Left ventricle myocardium superior (tissue), 1 donor: ENCODE measurements at regions not wholly inside any gene's neighbourhood (a gene's known extent, or its start where the extent isn't known, plus 50 kb on each side); places are given as distances from the start of the nearest gene placed in this dataset.

ENCODE experiments used
- ATAC-seq: fragments of 200-7000 bp; cut with Tn5 transposase; one replicate; pipeline ENCODE4 v1.9.1; 2020; ENCODE audit warnings: mild to moderate bottlenecking, moderate library complexity
- DNase-seq: peaks from one replicate; pipeline ENCODE4 v3.0.0-alpha.2; 2020
- intact Hi-C: fragments of 100-400 bp; cut with micrococcal nuclease; formaldehyde crosslinking; loops from one replicate; pipeline ENCODE4 v1.11.0; 2022
- donor health status: DM: no; HTN: yes; CAD: no; lungs with severe emphysema.

GRCh38 chr12:87160848-87161601, 868.2 kb downstream of the C12orf50 start:
- DNase-seq (no peak), ATAC-seq (no peak)
- intact Hi-C loops, result no loop called here

DNA sequence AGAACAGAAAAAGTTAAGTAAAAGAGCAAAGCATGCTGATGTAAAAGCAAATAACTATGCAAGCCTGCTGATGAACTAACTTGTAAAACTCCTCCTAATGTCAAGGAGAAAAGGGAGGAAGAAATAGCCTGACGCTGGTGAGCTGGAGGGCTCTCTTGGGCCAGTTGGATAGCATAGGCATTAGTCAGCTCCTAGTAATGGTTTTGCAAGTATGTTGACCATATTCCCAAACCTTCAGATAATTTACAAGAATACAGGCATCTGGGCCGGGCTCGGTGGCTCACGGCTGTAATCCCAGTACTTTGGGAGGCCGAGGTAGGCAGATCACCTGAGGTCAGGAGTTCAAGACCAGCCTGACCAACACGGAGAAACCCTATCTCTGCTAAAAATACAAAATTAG, 871.4 kb downstream of the C12orf50 start:
- DNase-seq (no peak), ATAC-seq (no peak)
- intact Hi-C loops, result no loop called here

GRCh38 chr12:87155621-87156020, 873.6 kb downstream of the C12orf50 start:
- intact Hi-C loops, result no loop called here
- DNase-seq (no peak), ATAC-seq (no peak)

DNA sequence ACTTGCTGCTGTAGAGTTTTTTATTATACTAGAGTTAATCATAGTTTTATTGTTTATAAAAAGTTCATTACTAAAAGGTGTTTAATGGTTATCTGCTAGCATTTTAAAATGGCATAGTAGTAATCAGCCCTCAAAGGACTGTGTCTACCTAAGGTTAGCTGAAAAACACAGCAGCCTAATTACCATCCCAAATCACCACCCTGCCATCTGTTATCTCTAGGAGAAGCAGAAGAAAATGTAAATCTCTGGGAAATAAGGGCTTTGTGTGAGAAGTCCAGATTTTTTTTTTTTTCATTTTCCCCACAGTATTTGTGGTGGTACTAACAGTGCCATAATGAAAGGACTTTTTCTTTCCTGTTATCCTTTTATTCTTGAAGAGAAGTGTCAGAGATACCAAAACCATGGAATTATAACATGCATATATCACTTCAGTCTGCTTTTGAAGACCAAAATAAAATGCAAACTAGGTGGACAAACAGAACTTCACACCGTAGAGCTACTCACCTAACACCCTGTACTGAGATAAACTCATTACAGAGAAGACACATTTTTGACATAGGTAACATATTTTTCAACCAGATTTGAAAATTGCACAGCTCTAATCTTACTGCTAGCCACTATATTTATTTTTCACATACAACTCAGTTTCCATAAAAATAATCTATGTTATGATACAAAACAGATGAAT, 876.2 kb downstream of the C12orf50 start:
- DNase-seq (no peak), ATAC-seq (peak; percentile 49)
- intact Hi-C loops, result no loop called here

DNA sequence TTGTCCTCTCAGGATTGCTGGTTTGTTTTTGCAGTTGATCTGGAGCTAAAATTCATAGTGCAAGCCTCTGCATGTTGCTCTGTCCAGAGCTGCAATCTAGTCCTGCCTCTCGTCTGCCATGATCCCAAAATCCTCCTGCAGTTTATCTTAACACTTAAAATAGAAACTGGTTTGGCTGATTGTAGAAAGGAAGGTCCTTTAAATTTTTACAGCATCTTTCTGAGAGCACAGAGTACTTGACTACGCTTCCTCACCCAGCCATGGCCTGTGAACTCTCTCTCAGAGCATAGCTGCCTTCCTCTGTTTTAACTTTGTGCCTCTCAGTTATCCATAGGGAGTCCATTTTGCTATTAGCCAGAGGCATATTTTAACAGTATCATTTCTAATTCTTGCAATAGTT, 877.1 kb downstream of the C12orf50 start:
- DNase-seq (no peak), ATAC-seq (peak; percentile 90)
- intact Hi-C loops, result no loop called here

- DNase-seq (no peak), ATAC-seq (no peak)
- intact Hi-C loops, result no loop called here
Measured at GRCh38 chr12:87150969-87151662, 878.1 kb downstream of the C12orf50 start.

- intact Hi-C loops, result no loop called here
- no peak for DNase-seq
- no peak for ATAC-seq
Measured at GRCh38 chr12:87142342-87142741, 886.2 kb upstream of the MGAT4C start.

DNA sequence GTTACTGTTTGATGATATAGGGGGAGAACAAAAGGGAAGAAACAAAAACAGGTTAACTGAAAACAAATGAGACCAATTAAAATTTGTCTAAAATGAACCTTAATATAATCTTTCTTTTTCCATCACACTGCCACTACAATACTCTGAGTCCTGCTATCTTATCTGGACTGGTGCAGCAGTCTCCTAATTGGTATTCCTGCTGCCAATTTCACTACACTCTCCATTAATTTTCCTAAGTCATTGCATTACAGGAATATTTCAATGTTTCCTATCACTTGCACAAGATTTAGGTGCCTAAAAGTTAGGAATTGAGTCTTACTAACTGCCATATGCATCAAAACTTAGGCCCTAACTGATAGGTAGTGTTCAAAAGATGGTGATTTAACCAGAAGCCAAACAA, 884.9 kb upstream of the MGAT4C start:
- intact Hi-C loops, result no loop called here
- no peak for ATAC-seq
- no peak for DNase-seq

DNA sequence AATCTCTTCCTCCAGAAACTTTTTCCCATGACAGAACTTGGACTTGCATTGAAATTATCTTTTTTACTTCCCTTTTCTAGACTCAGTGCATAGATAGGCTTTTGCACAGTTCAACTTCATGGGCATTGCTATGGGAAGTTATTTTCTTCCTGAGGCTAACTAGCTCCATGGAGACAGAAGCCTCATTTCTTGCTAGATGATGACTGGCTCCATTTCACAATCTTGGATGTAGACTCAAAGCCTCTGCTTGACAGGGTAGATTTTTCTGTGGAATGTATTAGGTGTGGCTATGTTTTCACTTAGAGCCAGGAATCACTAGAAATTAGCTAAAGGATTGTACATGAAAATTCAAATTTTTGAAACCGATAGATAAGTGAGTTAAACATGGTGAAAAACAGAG, 884.1 kb upstream of the MGAT4C start:
- no peak for ATAC-seq
- DNase-seq, result no peak
- intact Hi-C loops, result no loop called here

- intact Hi-C loops, result no loop called here
- ATAC-seq (no peak), DNase-seq (no peak)
Measured at GRCh38 chr12:87137220-87137619, 881.0 kb upstream of the MGAT4C start.

DNA sequence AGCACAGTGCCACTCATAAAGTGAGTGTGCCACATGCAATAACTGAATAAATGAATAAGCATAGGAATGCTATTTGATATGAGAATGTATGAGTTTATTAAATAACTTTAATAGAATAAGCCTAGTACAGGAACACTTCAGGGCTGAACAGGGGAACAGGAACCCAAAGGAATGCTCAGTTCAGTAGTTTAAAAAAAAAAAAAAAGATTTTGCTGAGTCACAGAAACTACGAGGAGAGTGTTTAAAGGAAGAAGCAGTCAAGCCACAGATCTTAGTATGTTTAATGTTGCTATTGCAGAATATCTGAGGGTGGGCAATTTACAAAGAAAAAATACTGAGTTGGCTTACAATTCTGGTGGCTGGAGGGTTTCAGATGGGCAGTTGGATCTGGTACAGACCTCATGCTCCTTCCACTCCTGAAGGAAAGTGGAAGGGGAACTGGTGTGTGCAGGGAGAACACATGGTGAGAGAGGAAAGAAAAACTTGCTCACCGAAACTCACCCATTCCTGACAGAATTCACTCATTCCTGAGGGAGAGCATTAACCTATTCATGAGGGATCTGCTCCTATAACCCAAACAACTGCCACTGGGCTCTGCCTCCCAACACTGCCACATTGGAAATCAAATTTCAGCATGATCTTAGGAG, 880.3 kb upstream of the MGAT4C start:
- intact Hi-C loops, result no loop called here
- no peak for DNase-seq
- ATAC-seq, result no peak

DNA sequence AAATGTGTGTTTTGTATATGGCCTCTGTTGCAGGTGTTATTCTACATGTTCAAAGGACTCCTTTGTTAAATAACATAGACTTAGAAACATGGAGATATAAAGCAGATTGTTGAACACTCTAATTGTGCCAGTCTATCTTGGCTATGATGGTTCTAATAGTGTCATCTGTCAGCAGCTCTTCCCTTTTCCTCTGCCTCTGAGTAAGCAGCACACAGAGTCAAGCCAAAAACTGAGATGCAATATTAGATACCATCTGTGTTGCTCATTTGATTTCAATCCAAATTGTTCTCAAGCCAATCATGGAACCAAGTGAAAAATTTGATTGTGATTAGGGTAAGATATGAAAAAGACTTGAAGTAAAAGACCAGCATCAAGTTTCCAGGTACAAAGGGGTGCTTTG, 871.1 kb upstream of the MGAT4C start:
- DNase-seq (no peak), ATAC-seq (no peak)
- intact Hi-C loops, result no loop called here

GRCh38 chr12:87121896-87122295, 865.7 kb upstream of the MGAT4C start:
- ATAC-seq (no peak), DNase-seq (no peak)
- intact Hi-C loops, result no loop called here

DNA sequence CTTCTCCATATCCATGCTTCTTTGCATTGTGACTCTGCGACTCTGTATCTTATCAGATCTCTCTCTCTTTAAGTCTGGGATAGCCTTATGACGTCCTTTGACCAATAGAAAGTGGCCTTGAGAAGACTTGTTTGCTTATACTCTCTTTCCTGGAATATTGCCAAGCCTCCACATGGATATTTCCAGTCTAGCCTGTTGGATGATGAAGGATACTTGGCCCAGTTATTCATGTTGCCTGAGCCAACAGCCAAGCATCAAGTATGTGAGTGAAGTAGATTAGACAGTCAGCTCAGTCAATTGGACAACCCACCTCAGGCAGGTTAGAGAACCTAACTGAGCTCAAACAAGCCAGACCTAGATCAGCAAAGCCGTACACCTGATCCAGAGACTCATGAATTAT, 864.2 kb upstream of the MGAT4C start:
- ATAC-seq, result peak; percentile 90
- DNase-seq, result no peak
- intact Hi-C loops, result no loop called here

DNA sequence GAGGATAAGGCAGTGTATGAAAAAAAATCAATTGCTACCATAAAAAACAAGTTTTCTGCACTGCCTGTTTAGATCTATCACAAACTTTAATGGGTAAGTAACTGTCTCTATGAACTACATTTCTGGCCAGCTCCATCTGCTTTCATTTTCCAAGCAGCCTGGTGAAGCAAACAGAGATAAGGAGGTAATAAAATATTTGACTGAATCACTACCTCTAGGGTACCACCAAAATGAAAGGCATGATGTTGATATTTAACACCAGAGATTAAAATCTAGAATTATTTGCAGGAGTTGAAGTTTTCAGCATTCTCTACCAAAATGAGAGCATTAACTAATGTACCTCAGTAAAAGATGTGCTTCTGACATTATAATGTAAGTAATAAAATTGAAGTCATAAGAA, 863.5 kb upstream of the MGAT4C start:
- ATAC-seq (peak; percentile 52), DNase-seq (no peak)
- intact Hi-C loops, result no loop called here

- intact Hi-C loops, result no loop called here
- DNase-seq (no peak), ATAC-seq (no peak)
Measured at GRCh38 chr12:87117526-87117925, 861.3 kb upstream of the MGAT4C start.

- DNase-seq (no peak), ATAC-seq (peak; percentile 73)
- intact Hi-C loops, result no loop called here
Measured at GRCh38 chr12:87116780-87117179, 860.6 kb upstream of the MGAT4C start.

GRCh38 chr12:87112571-87113345, 856.6 kb upstream of the MGAT4C start:
- intact Hi-C loops, result no loop called here
- DNase-seq, result no peak
- no peak for ATAC-seq

DNA sequence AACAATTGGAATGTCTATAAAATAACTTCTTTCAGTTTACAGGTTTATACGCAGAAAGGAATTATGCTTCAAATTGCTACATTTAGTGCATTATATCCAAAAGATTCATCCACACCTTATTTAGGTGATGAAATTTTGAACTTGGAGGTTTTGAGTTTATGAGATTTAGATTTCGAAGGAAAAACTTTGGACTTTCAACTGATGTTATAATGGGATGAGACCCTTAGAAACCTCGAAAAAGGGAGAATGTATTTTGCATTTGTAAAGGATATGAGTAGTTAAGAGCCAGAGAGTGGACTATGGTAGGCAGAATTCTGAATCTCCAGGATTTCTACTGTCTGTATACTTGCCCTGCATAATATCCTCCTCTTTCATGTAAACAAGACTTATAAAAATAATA, 851.6 kb upstream of the MGAT4C start:
- DNase-seq (no peak), ATAC-seq (no peak)
- intact Hi-C loops, result no loop called here
